ENCODE measurements at regions not wholly inside any gene's neighbourhood (a gene's known extent, or its start where the extent isn't known, plus 50 kb on each side); places are given as distances from the start of the nearest gene placed in this dataset.

DNA sequence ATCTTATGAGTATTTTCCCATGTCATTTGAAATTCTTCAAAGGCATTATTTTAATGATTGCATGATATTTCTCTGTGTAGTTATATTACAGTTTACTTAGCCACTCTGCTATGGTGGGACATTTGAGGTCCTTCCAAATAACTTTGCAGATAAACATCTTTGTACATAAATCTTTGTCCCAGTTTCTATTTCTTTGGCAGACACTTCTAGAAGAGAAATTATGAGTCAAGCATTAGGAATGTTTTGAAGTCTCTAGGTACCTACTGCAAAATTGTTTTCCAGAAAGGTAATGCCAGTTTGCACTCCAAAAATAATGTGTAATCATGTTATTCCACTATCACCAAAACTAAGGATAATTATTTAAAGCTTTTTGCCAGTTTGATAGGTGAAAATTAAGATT lies 149.7 kb downstream of the EN1 start:
- no peak for DNase-seq

DNA sequence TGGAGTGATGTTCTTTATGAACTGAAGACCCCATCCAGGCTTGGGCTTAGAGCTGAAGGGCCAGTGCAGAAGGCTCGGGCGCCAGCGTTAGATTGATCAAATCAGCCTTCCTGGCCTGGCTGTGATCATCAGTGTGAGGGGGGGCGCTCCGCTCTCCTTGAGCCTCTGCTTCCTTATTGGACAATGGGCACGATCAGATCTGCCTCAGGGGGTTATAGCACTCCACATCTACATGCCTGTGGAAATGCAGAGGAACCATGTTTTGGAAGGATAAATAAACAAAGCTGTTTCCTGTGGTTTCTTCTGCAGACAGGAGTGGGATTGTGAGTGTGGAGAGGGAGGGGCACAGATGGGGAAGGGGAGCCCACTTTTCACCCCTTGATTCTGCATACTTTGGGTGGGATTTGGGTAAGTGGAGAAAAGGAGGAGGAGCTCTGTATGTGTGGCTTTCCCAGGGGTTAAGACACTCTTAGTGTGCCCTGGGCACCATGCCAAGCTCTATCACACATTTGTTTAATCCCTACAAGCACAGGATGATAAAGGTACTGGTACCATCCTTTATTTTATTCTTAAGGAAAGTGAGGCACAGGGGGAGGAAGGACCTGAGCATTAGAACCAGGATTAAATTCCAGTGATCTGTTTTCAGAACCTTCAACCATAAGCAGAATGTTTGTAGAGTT lies 150.5 kb downstream of the EN1 start:
- DNase-seq = no peak

DNA sequence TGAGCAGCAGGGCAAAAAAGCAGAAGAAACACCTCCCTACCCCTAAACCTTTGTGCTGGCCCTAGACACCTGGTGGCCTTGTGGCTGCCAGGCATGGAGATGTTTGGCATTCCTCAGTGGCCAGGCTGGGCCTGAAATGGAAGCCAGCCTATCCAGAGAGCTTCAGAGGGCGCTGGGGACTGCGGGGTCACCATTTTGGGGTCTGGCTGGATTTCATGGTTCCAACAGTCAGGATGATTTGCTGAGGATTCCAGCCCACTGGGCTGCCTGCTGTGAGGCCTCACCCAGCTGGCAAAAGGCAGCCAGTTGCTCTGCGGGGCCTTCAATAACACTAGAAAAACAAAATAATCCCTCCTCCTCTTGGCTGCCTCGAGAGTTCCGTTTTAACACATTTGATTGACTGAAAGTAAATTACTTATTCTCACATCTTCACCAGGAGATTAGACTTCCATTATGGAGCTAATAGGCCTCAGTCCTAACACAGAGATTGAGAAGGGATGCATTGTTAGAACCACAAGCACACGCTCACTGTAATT lies 154.1 kb downstream of the EN1 start:
- DNase-seq = no peak

DNA sequence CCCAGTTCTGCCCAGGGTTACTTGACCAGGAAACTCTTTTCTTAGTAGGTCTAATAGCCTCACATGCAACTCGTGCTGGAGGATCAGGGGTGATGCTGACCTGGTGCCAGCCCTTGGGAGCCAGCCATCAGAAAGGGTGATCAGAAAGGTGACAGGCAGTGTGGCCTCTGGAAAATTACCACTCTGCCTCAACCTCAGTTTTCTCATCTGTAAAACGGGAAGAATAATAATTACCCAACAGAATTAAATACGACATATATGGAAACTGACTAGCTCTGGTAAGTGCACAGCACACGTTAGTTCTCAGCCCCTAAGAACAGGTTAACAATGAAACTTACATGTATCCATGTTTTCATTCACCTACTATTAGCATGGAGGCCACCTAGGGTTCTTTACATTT lies 157.6 kb downstream of the EN1 start:
- no peak for DNase-seq

DNA sequence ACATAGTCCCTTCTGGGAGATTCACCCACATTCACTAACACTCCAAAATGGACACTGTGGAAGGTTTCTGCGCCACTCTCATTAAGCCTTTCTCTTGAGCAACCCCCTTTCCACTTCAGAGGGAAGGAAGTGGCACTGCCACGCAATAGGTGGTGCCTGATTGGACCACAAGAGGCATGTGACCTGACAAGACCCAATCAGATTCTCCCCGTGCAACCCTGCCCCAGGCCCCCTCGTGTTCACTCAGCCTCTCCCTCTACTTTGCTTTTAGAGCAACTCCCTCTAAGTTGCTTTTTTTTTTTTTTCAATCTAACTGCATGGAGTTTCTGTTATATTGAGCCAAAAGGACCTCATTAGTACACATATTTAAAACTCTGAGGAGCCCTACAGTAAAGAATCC lies 158.0 kb downstream of the EN1 start:
- no peak for DNase-seq

DNA sequence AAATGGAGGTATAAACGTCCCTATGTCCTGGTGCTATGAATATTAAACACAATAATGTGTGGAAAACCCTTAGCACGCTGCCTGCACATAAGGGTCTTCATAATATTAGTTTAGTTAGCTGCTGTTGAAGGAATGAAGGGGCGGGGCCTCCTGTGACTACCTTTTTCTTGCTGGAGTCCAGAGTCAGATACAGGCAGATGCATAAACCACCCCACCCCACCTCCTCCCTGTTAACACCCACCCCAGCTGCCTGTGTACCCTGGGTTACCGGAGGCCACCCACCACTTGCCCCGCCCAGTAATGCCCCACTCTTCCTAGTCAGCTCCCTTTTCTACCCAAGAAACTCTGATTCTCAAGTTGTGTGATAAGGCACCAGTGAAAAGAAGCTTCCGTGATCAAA lies 158.4 kb downstream of the EN1 start:
- DNase-seq = no peak

DNA sequence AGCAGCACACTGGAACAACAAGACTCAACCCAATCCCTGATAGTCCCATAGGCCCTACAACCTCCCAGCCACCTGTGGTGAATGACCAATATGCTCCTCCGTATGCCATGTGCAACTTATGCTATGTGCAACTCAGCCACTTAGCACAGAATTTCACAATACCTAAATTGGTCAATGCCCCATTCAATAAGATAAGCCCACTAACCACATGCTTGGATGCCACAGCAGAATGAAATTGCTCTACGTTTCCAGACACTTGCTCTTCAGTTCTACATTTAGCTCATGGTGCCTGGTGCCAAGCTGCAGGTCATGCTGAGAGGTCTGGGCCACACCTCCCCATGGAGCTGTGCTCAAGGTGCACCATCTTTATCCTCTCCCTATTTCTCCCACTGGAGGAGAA lies 159.8 kb downstream of the EN1 start:
- DNase-seq = no peak

DNA sequence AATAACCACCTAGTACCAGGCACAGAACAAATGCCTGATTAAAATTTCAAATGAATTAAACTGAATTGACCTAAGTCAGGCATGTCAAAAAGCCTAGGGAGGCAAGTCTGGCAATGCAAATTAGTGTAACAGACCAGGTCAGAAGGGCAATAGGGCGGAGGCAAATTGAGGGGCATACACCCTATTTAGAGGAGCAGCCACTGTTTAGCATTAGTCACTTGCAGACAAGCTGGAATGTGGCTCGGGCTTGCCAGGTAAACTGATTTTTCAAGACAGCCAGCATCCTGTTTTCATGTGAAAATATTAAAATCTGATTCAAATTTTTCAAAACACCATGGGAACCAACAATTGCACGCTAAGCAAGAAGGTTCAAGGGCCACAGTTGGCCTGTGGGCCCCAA lies 160.3 kb downstream of the EN1 start:
- no peak for DNase-seq

DNA sequence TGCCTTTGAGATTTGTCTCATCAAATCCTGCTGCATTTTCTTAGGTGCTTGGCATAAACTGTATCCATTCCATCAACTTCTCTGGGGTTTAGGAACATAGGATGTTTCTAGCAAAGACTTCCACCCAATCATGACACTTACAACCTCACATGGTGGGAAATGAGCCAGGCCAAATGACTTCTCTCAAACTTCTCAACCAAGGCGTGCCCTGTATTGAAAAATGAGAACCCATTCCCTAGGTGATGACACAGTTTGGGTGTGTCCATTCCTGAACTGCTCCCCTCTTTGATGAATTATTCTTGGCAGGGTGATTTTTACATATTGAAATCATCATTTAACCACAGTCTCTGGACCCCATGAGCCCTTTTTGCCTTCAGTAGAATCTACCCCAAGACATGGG lies 161.1 kb downstream of the EN1 start:
- DNase-seq = no peak

DNA sequence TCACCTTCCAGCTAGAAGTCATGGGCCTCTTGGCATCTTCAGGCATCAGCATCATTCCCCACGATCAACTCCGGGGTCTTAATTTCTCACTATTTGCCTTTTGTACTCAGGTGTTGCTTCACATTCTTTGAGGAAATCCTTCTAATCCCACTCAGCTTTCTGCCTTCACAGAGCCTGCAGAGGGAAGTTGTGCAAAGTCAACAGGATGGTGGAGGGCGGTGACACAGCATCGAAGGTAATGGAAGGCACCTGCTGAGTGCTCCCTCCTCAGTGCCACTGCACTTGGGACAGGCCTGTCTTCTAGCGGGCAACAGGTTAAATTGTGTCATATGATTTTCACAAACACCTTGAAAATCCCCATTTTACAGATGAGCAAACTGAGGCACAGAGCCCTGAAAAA lies 164.0 kb downstream of the EN1 start:
- no peak for DNase-seq

DNA sequence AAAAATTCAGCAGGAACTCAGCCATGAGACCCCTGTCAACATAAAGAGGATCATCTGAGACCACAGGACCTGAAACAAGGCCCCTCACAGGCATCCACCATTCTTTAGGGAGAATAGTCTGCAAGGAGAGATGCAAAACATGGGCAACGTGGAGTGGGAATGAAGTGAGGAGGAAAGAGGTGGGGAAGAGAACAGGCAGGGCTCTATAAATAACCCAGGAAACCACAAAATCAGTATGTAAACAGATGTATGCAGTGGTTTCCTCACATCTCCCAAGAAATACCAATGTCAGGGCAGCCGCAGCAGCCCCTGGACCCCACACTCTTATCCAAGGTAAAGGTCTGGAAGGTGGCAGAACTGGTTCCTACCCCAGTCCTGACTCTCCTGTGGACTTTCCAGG lies 168.5 kb downstream of the EN1 start:
- no peak for DNase-seq

DNA sequence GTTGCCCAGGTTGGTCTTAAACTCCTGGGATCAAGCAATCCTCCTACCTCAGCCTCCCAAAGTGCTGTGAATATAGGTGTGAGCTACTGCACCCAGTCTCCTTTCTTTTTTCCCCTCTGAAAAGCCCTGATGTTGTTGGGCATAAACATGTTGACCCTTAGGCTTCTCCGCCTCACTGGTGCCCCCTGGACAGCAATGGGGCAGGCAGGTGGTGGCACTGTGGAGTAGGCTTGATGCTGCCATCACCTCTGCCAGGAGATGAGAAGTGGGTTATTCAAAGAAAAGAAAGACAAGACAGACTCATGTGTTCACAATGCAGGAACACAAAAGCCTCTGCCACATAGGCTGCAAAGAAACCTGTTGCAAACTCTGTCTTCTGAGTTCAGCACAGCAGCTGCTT lies 169.9 kb downstream of the EN1 start:
- no peak for DNase-seq

DNA sequence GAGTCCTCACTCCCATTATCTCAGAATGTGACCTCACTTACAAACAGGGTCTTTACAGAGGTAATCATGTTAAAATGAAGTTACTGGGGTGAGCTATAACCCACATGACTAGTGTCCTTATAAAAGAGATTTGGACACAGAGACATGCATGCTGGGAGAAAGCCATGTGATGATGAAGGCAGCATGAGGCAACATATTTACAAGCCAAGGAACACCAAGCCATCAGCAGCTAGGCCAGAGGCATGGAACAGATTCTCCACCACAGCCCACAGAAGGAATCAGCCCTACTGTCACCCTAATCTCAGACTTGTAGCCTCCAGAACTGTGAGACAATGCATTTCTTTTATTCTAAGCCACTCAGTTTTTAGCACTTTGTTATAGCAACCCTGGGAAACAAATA lies 171.9 kb downstream of the EN1 start:
- no peak for DNase-seq

DNA sequence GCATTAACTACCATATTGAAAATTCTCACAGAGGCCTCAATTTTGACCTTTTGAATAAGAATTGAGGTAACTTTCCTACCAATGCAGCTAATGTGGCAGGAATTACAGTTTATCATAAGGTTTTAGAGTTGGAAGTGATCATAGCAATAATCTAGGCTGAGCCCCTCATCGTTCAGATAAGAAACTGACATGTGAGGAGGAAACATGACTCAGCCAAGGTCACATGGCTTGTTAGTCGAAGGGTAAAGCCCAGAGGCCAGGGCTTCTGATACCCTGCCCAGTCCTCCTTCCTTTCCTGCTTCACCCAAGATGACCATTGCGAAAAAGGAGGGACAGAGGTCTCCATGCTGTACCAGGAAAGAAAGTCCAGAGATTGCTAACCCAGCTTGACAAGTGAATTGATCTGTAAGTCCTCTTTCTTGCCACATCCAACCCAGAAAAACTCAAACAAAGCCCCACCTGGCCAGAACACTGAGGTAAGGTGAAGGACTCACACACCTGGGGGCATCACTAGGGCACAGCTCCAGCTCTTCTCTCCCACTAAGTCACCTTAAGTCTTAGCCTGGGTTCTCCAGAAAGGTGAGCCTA lies 174.8 kb downstream of the EN1 start:
- no peak for DNase-seq

DNA sequence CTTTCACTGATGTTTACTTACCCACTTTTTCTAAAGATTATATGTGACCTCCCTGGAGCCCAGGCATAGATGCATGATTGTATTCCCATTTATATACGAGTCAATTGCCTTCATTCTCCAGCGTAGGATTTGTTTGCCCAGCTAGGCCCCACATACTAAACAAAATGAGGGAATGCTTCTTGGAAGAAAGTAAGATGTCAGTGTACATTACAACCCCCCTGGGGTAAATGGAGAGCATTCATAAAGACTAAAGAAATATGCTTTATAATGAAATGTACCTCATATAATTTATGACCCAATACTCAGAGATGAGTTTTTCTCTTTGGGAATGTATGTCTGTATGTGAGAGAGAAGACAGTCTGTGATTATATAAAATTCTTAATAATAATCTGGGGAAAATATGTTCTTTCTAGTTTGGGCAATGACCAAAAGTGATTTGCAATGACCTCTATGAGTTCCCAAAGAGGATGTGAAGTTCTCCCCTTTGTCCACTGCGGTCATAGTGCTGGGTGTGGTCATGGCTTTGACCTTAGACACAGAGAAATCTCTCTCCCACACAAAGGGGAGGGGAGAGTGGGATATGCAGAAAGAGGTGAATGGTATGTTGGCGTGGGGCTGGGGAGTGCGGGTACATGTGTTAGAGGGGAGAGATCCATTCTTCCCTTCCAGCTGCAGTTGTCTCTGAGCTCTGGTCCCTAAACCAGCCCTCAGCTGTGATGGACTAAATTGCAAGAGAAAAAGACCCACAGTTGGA lies 175.6 kb downstream of the EN1 start:
- no peak for DNase-seq

DNA sequence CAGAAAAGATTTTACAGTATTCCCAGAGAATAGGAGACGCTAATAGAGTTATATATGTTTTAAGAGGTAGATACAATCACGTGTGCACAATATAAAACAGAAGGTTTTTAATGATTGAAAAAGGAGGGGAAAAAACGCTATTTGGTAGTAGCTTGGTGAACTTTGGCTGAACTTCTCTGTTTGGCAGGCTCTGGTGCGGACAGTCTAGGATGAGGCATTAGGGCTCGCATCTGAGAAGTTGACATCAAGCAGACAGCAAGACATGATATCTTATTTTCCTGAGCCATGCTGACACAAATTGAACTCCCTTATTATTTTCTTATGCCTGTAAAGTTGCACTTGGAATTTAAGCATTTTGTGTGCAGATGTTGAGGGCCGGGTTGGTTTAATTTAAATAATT lies 176.6 kb downstream of the EN1 start:
- DNase-seq = no peak

DNA sequence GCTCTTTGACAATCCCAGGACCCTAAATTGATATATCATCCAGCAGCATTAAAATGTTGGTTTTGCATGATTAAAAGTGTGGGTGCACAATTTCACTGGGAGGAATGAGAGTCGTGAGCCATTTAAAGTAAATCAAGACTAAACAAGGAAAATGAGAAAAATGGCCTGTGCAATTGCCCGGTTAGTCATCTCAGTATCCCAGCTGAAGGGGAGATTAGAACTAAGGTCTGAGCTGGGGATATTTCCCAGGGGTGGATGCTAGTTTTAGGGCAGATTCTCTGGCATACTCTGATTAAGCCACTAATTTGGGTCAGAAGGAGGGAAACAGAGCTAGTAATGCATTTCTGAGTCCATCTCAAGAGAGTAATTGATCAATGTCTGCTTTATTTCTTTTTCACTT lies 177.2 kb downstream of the EN1 start:
- no peak for DNase-seq

DNA sequence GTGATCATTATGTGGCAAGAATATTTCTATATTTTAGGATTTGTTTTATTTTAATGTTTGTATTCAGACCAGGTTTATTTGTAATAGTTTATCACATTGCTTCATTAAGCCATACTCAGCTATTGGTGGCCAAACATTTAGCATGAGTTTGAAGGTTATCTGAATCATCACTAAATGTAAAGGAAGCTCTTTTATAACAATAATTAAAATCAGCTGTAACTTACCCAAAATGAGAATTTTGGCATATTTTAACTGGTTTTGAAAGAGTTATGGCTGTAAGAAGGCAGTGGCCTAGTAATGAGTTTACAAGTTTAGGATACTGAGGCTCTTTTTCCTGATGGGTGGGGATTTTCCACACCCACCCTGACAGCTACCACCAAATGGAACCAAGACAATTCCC lies 177.8 kb downstream of the EN1 start:
- no peak for DNase-seq

DNA sequence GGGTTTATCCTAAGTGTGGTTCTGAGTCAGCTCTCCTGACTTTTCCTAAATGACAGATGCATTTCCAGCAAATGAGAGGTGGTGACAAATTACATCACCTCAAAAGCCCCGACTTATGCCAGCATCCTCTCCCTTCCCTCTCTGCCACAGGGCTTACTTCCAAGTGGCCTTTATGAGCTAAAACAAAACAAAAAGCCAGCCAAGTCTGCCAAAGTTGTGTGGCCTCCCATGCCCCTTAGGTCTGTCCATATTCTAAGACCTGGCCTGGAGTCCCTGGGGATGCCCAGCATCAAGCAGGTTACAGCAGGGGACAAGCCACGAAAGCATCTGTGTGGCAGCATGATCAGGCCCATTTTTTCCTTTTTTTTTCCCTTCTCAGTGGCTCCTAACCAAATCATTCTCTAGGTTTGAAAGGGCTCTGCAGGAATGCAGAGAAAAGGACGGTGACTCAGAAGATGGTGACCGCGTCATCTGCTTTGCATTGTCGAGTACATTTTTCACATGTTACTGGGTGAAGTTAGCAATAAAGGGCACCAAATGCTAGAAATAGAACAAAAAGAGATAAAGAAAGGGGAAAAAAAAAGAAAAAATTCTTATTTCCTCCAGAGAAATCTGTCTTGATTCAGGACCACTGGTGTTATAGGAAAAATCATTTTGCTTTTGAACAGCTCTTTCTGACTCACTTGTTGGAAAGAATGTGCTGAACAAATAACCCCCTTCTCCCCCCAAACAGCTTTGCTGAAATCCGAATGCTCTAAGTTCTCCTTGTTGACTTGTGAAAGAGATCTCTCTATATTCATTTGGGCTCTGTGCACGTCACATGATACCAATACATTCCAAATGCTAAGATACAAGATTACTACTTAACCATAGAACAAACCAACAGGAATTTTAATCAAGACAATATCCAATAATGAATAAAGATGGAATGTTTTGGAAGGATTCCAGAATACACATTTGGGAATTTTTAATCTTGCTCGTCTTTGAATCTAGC lies 178.7 kb downstream of the EN1 start:
- no peak for DNase-seq

DNA sequence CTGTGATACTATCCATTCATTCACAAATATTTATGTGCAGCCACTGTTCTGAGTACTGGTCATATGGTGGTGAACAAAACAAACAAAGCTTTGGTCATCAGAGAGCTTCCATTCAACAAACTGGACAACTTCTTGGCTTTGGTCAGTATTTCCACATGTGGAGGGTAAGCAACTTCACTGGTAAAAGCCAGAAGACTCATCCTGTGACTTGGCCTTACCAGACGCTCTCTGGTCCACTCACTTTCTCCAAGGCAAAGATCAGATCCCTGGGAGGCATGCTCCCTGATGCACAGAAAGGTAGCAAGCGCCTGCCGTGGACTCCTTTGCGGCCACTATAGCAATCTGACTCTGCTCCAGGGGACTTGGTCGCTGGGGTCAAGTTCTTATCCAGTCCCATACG lies 179.5 kb downstream of the EN1 start:
- no peak for DNase-seq

DNA sequence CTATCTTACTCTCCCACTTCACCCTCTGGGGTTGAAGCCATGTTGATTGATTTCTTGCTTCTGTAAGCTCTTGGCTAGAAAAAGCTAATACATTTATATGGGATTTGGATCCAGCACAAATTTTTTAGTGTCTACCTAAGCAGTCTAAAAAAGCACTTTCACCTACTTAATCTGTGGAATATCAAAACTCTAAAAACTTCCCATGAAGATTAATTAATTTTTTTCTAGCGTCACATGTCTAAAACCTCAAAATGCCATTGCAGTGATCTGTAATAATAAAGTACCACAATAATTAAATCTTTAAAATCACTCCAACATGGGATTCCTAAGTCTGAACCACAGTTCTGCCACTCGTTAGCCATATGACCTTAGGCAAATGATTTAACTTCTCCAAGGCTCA lies 180.1 kb downstream of the EN1 start:
- DNase-seq = no peak

DNA sequence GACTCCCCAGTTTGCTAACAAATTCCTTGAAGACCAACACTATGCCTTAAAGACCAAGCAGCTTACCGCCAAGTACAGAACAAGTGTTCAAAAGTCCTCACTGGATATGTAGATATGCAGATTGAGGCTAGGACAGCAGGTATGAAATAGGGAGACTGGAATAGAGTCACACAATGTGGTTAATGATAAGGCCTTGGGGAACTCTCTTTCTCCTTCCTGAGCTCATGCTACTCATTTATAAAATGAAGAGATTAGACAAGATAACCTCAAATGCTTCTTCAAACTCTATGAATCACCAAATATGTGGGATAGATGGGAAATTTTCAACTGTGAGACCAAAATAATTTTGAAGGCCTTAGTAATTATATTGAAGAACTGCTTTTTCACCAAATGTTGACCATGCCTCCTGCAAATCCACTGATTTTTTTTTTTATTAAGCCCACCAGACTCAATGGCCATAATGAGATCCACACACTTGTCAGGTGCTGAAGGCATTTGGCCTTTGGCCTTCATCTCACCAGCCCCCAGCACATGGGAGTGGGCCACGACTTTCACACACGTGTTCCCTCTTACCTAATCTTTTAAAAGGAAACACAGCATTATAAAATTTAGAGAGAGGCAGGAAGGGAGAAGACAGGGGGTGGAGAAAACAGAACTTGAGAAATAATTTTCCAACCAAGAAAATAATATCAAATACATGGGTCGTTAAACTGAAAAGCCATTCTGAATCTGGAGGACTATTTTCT lies 181.5 kb downstream of the EN1 start:
- no peak for DNase-seq

All from CD4-positive, alpha-beta T cell treated with Interleukin-4 for 1 hour (primary cell).